Activated CD8-positive, alpha-beta memory T cell treated with anti-CD3 and anti-CD28 coated beads, Interleukin-2, amount 50 U/mL, for 4 hours (primary cell): ENCODE measurements at regions not wholly inside any gene's neighbourhood (a gene's known extent, or its start where the extent isn't known, plus 50 kb on each side); places are given as distances from the start of the nearest gene placed in this dataset.
"Not testable (repeated sequence)": the region's sequence is repeated elsewhere in the genome, so short reads cannot be mapped to it uniquely, and the experiment has no call there.

Experiments
- DNase-seq: peaks from one replicate; pipeline ENCODE4 v3.0.0-alpha.2; 2020

DNA sequence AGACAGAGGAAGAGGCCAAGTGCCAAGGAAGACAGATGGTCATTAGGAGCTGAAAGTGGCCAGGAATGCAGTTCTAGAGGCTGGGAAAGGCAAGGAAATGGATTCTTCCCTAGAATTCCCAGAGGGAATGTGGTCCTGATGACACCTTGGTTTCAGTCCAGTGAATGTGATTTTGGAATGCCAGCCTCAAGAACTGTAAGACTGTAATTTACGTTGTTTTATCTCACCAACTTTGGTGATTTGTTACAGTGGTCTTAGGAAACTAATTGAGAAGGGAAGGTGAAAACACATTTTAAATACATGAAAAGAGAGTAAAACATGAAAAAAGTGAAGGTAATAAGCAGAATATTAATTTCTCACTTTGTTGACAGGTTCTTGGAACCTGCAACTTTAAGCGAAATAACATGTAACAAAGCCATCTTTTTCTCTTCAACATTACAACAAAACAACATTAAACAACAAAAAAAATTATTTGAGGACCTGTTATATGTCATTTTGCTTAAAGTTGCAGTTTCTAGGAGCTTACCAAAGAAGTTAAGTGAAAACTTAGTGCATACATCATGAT, 370.2 kb downstream of the METTL4 start:
- no peak for DNase-seq

- DNase-seq = no peak
These were observed 366.6 kb downstream of the METTL4 start for GRCh38 chr18:2204736-2205135.

DNA sequence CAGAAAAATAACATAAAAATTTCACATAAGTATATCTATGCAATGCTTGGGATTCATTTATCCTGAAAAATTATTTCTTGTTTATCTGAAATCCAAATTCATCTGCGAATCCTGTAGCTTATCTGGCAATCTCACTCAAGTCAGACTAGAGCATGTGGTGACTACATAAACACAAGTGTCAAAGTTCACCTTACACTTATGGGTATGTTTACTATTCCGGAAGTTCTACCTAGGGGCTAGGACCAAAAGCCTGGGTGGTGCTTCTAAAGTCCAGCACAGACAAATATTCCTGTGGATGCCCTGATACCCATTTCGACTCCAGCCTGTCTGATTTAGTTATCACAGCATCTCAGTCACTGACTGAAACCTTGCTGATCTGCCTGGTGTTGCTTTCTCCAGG, 364.0 kb downstream of the METTL4 start:
- no peak for DNase-seq

DNA sequence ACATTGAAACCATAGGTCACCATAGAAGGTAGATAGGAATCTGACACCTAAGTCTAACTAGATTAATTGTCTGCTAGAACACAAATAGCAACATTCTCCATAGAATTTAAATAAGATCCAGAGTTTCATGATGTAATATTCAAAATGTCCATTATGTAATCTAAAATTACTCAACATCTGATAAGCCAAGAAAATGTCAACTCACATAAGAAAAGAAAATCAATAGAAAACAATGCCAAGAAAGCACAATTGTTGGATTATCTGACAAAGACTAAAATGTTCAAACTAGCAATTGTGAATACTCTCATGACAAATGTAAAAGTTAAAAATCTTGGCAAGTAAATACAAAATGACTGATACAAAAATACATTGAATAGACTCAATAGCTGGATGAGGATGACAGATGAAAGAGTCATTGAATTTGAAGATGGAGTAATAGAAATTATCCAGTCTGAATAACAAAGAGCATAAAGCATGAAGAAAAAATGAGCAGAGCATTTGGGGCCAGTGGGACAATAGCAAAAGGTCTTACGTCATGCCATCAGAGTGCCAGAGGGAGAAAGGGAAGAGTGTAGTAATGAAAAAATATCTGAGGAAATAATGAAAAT, 358.6 kb downstream of the METTL4 start:
- DNase-seq = no peak

- DNase-seq = no peak
These were observed 357.4 kb downstream of the METTL4 start for GRCh38 chr18:2213905-2214304.

GRCh38 chr18:2217356-2217755, 353.9 kb downstream of the METTL4 start:
- no peak for DNase-seq

DNA sequence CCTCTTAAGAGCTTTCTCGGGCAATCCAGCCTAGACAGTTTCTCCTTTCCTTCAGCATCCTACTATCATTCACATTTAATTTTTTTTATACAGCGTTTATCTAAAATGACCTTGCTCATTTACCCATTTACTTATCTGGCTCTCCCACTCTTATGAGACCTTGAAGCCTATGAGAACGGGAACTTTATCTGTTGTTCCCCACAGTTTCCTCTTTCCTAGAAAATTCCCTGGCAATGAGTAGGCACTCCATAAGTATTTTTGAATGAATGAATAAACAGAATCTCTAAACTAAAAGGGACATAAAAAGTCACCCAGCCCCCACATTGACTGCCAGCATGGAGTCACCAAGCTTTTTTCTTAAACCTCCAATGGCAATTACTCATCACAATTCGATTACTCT, 353.2 kb downstream of the METTL4 start:
- DNase-seq = no peak

DNA sequence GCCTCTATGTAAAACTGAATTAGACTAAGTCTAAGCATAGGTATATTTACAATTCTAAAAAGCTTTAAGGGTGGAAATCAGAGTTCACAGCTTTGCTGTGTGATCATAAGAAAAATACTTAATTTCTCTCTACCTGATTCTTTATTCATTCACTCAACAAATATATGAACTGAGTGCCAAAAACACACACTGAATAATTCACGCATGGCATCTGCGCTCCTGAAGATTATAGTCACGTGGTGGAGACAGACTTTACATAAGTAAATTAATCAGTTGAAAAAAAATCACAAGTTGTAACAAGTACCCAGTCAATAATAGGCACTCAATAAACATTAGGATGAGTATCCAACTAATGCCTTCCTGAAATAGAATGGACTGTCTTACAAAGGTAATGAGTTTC, 351.6 kb downstream of the METTL4 start:
- no peak for DNase-seq

GRCh38 chr18:2222270-2223185, 348.8 kb downstream of the METTL4 start:
- DNase-seq = no peak

GRCh38 chr18:2223449-2223848, 347.9 kb downstream of the METTL4 start:
- no peak for DNase-seq

GRCh38 chr18:2223849-2224248, 347.5 kb downstream of the METTL4 start:
- no peak for DNase-seq

GRCh38 chr18:2236232-2236631, 335.1 kb downstream of the METTL4 start:
- no peak for DNase-seq

DNA sequence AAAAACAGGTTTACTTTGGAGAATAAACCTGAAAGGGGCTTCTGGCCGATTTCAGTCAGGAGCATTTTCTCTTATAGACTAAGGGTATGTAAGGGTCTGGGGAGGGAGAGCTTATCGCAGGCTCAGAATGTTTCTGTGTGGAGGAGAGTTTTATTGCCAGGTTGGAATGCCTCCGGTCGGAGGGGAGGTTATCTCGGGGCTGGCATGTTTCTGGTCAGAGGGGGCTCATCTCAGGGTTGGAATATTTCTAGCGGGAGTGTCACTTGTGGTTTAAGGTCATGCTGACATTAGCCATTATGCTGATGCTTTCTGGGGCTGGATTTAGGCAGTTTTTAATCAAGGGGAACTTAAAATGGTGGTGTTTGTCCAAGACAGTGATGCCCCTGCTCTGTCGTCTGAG, 333.6 kb downstream of the METTL4 start:
- DNase-seq = no peak

DNA sequence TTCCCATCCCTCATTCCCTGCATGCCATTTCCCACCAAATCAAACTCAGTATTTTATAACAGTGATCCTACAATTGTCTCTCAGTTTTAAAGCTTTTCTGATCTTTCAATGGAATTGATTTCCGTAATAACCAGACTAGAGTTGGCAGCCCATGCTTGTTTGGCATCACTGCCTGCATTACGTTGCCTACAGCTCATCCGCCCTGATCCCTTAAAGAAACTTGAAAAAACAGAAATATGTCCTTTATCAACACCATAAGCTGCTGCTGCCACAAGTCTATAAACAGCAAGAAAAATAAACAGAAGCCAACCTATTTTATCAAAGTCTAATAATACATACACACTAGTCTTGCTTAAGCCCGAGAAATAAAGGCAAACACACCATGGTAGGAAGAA, 331.0 kb downstream of the METTL4 start:
- no peak for DNase-seq

DNA sequence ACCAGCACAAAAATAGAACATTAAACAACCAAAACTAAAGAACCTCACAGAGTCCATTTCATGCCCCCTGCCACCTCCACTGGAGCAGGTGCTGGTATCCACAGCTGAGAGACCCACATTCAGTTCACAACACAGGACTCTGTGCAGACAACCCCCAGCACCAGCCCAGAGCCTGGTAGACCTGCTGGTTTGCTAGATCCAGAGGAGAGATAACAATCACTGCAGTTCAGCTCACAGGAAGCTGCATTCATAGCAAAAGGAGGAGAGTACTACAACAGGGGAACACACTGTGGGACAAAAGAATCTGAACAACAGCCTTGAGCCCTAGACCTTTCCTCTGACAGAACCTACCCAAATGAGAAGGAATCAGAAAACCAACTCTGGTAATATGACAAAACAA, 326.7 kb downstream of the METTL4 start:
- DNase-seq = no peak

GRCh38 chr18:2247101-2247500, 324.2 kb downstream of the METTL4 start:
- DNase-seq = not testable (repeated sequence)

- no peak for DNase-seq
These were observed 316.3 kb downstream of the METTL4 start for GRCh38 chr18:2254977-2255376.

- DNase-seq = no peak
These were observed 314.7 kb downstream of the METTL4 start for GRCh38 chr18:2256577-2256976.

DNA sequence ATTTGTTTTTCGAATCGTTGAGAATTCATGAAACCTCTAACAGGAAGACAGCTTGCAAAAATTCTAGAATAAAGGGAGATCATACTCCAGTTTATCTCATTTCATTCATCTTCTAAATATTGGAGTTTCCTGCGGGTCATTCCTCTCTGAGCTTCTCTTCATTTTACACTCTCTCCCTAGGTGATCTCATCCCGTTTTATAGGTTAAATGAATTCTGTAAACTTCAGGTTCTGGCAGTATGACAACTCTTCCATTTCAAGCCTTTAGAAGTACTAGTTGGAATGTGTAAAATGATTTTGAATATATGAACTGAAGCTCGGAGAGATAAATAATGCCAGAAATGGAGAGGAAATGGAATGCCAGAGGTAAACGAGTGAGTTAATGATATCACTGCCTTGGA, 312.4 kb downstream of the METTL4 start:
- DNase-seq = no peak

DNA sequence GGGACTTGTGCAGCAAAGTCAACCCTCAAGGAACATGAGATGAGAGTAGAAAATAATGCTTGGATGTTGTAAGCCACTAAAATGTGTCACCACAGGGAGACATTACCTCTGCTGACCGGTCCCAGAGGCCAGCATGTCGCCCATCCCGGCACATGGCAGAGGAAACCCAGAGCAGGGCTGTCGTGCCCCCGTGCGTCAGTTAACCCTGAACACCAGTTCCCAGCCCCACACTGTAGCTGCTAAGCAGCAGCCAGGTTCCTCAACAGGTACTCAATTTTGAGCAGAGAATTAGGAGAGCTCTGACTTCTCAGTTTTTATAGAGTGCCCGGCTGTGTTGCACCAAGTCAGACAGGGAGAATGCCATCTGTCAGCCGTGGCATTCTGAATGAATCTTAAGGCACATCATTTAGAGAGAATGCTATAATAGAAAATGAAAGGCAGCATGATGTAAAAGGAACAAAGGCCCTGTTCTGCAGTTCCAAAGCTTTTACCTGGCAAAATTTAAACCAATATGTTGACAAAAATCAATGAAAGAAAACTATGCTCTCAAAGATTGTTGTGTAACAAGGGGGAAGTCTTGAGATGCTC, 307.9 kb downstream of the METTL4 start:
- no peak for DNase-seq

DNA sequence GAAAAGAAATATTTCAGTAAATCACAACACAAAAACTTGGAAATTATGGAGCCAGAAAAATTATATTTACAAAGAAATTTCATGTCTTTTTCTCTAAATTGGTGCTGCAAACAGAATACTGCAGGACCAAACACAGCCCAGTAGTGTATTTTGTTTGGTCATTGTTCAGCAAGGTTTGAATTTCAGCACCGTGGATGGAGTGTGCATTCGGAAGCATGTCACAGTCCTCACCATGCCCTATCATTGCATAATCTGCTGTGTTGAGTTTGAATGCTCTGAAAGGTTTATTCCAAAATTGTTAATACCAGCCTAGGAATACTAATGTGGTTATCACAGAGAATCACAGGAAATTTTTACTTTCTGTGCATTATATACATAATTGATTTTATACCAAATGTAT, 296.7 kb downstream of the METTL4 start:
- DNase-seq = no peak

DNA sequence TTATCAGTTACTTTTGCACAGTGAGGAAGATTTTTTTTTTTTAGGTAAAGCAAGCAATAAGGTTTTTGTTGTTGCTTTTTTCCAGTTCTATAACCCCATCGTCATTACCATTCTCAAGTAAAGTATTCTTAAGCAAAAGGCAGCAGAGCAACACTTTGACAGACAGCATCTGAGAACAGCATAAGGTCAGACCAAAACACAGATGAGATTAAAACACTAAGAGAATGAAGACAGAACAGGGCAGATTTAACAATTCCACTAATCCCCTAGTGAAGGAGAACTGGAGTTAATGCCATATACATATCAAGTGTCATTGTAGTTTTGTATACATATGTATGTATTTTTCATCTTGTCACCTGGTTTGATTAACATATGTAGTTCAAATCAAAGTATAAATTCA, 290.2 kb downstream of the METTL4 start:
- DNase-seq = no peak

GRCh38 chr18:2281523-2282199, 289.6 kb downstream of the METTL4 start:
- no peak for DNase-seq
